Ascending aorta (tissue), 2 donors: ENCODE measurements at regions not wholly inside any gene's neighbourhood (a gene's known extent, or its start where the extent isn't known, plus 50 kb on each side); places are given as distances from the start of the nearest gene placed in this dataset.

Source experiments
- DNase-seq, 2 donors: peaks; one replicate each; pipeline ENCODE4 v3.0.0-alpha.2; 2019; ENCODE audit warnings: low spot score in 2 of 2
- H3K27ac ChIP-seq, 2 donors: fragments of 200-600 bp; sonication (generic); one replicate each; pipeline ENCODE4 v1.5.1; 2016 to 2017; ENCODE audit warnings: mild to moderate bottlenecking in 1 of 2
- H3K27me3 ChIP-seq: fragments of 200-600 bp; sonication (generic); one replicate; pipeline ENCODE4 v1.5.1; 2017
- H3K36me3 ChIP-seq, 2 donors: fragments of 200-600 bp; sonication (generic); one replicate each; pipeline ENCODE4 v1.5.1; 2016
- H3K4me1 ChIP-seq, 2 donors: fragments of 200-600 bp; sonication (generic); one replicate each; pipeline ENCODE4 v1.5.1; 2016 to 2017; ENCODE audit warnings: mild to moderate bottlenecking in 1 of 2
- H3K4me3 ChIP-seq, 2 donors: fragments of 200-600 bp; sonication (generic); one replicate each; pipeline ENCODE4 v1.5.1; 2016 to 2017; ENCODE audit warnings: mild to moderate bottlenecking in 1 of 2
- H3K9me3 ChIP-seq, 2 donors: fragments of 200-600 bp; sonication (generic); one replicate each; pipeline ENCODE4 v1.5.1; 2016
- intact Hi-C: fragments of 100-400 bp; cut with DNase I; formaldehyde crosslinking; loops from one replicate; pipeline ENCODE4 v1.15.1; 2023
- TF ChIP-seq, protein P1 (sequence below), 3 experiments: fragments of 200-600 bp in 2 of 3; fragments of 450-650 bp in 1 of 3; sonication (generic) in 2 of 3; IDR thresholded peaks; one replicate each; pipeline ENCODE4 v1.5.1; 2016 to 2019; ENCODE audit warnings: antibody characterized with exemption in 3 of 3, mild to moderate bottlenecking in 1 of 3, moderate library complexity in 1 of 3

DNA sequence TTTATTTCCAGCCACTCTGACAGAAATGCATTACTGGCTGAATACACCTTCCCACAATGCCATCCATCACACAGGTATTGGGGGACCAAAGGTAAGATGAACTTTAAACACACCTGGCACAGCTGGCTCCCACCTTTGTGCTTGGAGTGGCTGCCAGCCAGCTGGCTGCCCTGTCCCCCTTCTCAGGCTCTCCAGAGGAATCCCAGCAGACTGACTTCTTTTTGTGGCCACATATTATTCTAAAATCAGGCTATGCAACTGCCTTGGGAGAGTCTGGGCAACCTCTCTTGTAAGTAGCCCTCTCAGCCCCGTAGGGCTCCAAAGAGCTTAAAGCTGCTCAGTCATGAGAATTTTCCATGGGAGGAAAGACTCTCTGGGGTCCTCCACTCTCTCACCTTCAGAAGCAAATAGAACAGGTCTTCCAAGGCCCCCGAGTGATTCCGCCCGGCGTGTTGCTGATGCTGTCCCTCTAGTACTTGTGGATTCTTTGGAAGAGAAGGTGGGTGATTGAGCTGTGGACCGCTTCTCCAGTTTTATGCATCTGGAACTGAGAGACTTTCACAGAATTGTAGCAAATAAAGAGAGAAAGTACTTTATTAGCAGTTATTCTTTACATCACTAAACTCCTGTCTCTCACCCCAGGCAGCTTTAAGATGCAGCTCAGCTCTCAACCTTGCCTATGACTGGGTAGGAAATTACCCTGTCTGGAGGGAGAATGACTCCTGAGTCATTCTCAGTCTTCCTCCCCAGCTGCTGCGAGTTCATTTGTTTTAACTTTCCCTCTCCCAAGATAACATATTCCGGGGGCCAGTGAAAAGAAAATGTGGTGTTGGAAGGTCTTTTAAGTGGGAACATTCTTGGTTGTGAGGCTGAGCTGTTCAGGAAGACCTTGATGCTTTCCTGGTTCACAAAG, 159.4 kb upstream of the PITX1 start:
- no peaks in the 10 kb centered on the region for H3K36me3 ChIP-seq
- intact Hi-C loops, result loop anchor here (5.0 kb wide), 1 partner anchor 79 kb away; no protein-coding TSS in a partner anchor
- H3K4me1 ChIP-seq, result peaks cover 3 to 9% of the 10 kb centered on the region in 2 donors
- TF ChIP-seq, protein P1, sequence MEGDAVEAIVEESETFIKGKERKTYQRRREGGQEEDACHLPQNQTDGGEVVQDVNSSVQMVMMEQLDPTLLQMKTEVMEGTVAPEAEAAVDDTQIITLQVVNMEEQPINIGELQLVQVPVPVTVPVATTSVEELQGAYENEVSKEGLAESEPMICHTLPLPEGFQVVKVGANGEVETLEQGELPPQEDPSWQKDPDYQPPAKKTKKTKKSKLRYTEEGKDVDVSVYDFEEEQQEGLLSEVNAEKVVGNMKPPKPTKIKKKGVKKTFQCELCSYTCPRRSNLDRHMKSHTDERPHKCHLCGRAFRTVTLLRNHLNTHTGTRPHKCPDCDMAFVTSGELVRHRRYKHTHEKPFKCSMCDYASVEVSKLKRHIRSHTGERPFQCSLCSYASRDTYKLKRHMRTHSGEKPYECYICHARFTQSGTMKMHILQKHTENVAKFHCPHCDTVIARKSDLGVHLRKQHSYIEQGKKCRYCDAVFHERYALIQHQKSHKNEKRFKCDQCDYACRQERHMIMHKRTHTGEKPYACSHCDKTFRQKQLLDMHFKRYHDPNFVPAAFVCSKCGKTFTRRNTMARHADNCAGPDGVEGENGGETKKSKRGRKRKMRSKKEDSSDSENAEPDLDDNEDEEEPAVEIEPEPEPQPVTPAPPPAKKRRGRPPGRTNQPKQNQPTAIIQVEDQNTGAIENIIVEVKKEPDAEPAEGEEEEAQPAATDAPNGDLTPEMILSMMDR (IDR thresholded peaks at IDR 0.05), result no peak
- H3K4me3 ChIP-seq, result no peak overlapping the region
- H3K9me3 ChIP-seq, result no peaks in the 10 kb centered on the region
- H3K27me3 ChIP-seq, result no peaks in the 10 kb centered on the region
- H3K27ac ChIP-seq, result peak overlapping the region in 1 of 2 donors; percentile 8
- no peak for DNase-seq

DNA sequence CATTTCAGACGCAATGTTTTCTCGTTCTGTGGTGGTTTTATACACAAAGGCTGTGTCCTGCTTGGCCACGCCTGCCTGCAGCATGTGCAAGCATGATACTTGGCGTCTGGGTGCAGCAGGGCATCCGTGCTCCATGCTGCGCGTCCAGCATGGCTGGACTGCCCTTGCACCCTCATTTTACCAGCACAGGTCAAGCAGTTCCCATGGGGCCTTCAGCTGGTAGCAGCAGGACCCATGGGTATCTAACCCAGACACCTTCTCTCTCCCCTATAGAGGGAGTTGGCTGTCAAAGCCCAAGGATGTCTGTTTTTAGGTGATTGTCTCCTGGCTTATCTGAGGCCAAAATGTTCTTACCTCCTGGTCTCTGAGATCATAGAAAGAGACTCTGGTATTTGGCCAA, 158.3 kb upstream of the PITX1 start:
- TF ChIP-seq, protein P1 (IDR thresholded peaks at IDR 0.05), result no peak
- H3K27ac ChIP-seq, result no peak overlapping the region
- H3K9me3 ChIP-seq, result no peaks in the 10 kb centered on the region
- H3K4me1 ChIP-seq, result peaks cover 3 to 9% of the 10 kb centered on the region in 2 donors
- H3K4me3 ChIP-seq, result no peak overlapping the region
- no peak for DNase-seq
- no peaks in the 10 kb centered on the region for H3K36me3 ChIP-seq
- no peaks in the 10 kb centered on the region for H3K27me3 ChIP-seq
- intact Hi-C loops, result loop anchor here (5.0 kb wide), 1 partner anchor 80 kb away; no protein-coding TSS in a partner anchor

DNA sequence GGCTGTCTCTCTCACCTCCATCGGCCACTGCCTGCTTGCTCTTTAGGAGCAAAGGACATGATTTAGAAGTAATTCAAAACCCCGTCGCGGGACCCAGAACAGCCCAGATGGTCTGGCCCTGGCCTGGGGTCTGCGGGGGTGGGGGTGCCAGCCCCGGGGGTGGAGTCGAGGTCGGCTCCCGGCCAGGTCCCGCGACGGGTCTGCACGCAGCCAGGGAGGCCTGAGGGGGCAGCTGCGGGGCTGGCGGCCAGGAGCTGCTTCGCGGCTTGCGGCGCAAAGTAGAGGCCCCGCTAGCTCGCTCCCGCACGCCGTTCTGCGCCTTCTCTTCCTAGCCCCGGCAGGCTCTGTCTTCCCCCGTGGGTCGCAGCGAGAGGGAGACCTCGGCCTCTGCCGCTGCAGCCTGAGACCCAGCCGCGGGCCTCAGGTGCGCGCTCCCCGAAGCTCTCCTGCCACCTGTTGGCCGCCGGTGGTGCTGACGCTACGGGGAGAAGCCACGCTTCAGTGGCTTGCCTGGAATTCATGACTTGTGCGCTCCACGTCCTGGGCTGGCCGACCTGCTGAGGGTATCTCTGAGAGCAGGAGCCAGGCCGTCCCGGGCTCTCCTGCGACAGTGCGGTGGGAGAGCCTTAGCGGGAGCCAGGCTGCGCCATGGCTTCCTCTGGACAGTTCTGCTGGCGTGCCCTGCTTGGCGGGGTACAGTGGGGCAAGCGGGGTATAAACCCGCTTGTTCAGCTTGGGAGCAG, 157.2 kb upstream of the PITX1 start:
- Histone ChIP-seq H3K4me3 (peak overlapping the region; percentile 66 to 71), H3K4me1 (peaks cover 3 to 9% of the 10 kb centered on the region in 2 donors), H3K36me3 (no peaks in the 10 kb centered on the region), H3K27me3 (no peaks in the 10 kb centered on the region), H3K27ac (no peak overlapping the region), H3K9me3 (no peaks in the 10 kb centered on the region)
- intact Hi-C loops, result loop anchor here (1.0 to 5.0 kb wide), 4 partner anchors 56 to 157 kb away; partner anchors contain the start of gene PITX1
- DNase-seq, result peak in 1 of 2 donors; percentile 84
- TF ChIP-seq, protein P1 (IDR thresholded peaks at IDR 0.05), result peak; percentile 84 to 98 (median 93)

DNA sequence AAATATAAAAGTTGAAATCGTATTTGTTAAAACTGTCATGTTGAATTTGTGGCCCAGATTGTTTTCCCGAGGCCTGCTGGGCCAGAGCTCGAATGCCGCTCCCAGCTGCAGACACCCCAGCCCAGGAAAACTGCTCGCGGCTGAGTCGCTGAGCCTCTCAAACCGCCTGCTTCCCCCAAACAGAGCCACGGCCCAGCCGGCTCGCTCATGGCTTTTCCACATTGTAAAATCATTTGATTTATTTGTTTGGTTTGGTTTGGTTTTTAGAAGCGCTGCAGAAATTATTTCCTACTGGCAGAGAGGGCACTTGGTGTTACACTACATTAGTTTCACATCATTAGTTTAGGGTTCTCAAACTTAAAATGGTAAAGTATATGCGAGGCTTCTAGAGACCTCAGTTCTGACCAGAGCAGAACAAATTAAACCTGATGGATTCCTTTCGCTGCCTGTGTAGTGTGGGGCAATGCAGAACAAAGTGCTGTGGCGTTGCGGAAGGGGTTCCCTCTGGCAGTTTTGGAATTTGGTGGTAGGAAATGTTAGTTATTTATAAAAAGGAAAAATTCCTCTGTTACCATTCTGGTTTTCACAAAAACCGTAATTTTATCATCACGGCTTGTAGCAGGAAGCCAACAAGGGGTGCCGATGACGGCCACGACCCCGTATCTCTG, 156.5 kb upstream of the PITX1 start:
- intact Hi-C loops, result loop anchor here (1.0 to 5.0 kb wide), 4 partner anchors 57 to 156 kb away; partner anchors contain the start of gene PITX1
- H3K27ac ChIP-seq, result no peak overlapping the region
- H3K4me3 ChIP-seq, result peak overlapping the region; percentile 66 to 71

DNA sequence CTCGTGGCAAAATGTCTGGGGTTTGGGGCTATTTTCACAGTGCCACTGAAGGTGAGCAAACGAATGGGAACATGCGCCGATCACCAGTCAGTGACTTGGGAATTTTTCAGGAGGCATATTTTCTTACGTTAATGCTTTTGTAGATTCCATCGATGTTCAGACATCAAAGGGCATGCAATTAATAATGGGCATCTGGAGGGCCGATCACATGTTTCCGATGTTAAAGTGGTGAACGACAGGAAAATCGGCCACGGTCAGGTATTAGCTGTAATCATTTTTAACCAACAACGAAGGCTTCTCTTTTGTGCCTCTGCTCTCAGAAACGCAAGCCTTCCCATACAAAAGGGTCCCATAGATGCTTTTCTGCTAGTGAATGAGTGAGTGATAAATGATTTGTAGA, 155.0 kb upstream of the PITX1 start:
- Histone ChIP-seq H3K36me3 (no peaks in the 10 kb centered on the region), H3K4me1 (peaks cover 3 to 6% of the 10 kb centered on the region in 2 donors), H3K4me3 (no peak overlapping the region), H3K9me3 (no peaks in the 10 kb centered on the region), H3K27ac (no peak overlapping the region), H3K27me3 (no peaks in the 10 kb centered on the region)
- intact Hi-C loops, result no loop called here
- DNase-seq, result no peak
- TF ChIP-seq, protein P1 (IDR thresholded peaks at IDR 0.05), result no peak

More for the DNA sequence above, 156.5 kb upstream of the PITX1 start:
- Histone ChIP-seq H3K9me3 (no peaks in the 10 kb centered on the region), H3K4me1 (peaks cover 3 to 9% of the 10 kb centered on the region in 2 donors), H3K36me3 (no peaks in the 10 kb centered on the region), H3K27me3 (no peaks in the 10 kb centered on the region)
- DNase-seq, result no peak
- TF ChIP-seq, protein P1 (IDR thresholded peaks at IDR 0.05), result no peak
